ENCODE measurements at regions not wholly inside any gene's neighbourhood (a gene's known extent, or its start where the extent isn't known, plus 50 kb on each side); places are given as distances from the start of the nearest gene placed in this dataset.

DNA sequence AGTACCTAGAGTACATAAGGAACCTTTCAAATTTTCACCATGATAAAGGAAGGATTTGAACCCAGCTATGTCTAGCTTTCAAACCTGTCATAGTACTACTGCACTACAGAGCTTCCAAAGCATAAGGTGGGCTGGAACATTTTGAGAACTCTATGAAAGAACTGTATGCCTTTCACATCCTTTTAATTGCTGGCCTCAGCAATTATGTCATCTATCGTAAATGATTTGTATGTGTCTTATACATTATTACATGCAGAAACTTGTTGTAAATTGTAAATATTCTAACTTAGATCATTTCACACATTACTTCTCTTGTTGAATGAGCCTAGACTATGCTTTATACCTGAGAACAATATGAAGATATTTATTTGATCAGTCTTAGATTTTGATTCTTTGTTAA lies 220.7 kb downstream of the HEPH start:
- TF ChIP-seq, protein P1, sequence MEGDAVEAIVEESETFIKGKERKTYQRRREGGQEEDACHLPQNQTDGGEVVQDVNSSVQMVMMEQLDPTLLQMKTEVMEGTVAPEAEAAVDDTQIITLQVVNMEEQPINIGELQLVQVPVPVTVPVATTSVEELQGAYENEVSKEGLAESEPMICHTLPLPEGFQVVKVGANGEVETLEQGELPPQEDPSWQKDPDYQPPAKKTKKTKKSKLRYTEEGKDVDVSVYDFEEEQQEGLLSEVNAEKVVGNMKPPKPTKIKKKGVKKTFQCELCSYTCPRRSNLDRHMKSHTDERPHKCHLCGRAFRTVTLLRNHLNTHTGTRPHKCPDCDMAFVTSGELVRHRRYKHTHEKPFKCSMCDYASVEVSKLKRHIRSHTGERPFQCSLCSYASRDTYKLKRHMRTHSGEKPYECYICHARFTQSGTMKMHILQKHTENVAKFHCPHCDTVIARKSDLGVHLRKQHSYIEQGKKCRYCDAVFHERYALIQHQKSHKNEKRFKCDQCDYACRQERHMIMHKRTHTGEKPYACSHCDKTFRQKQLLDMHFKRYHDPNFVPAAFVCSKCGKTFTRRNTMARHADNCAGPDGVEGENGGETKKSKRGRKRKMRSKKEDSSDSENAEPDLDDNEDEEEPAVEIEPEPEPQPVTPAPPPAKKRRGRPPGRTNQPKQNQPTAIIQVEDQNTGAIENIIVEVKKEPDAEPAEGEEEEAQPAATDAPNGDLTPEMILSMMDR (IDR thresholded peaks at IDR 0.05) = no peak
- no peak for TF ChIP-seq POLR2A (IDR thresholded peaks at IDR 0.05)
- no peak for TF ChIP-seq EP300 (IDR thresholded peaks at IDR 0.05; ENCODE audit: low read depth)

All from transverse colon (tissue), 3 donors.